Mesenteric fat pad (tissue), 1 donor: ENCODE measurements at regions not wholly inside any gene's neighbourhood (a gene's known extent, or its start where the extent isn't known, plus 50 kb on each side); places are given as distances from the start of the nearest gene placed in this dataset.
"Not testable (repeated sequence)": the region's sequence is repeated elsewhere in the genome, so short reads cannot be mapped to it uniquely, and the experiment has no call there.

Experiments
- DNase-seq: peaks from one replicate; pipeline ENCODE4 v3.0.0-alpha.2; 2020; ENCODE audit warnings: low spot score
- donor health status: DM: yes; HTN: yes; CAD: no.

DNA sequence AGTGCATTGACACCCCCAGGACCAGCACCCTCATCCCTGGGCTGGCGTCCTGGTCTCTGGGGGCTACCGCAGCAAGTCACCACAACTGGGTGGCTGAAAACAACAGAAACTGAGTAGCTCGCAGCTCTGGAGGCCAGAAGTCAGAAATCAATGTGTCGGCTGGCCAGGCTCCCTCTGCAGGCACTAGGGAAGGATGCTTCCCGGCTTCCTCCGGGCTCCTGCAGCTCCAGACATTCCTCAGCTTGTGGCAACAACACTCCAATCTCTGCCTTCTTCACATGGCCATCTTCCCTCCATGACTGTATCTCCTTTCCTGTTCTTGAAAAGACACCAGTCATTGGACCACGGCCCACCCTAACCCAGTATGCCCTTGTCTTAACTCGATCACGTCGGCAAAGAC, 224.2 kb downstream of the NPHP4 start:
- no peak for DNase-seq

DNA sequence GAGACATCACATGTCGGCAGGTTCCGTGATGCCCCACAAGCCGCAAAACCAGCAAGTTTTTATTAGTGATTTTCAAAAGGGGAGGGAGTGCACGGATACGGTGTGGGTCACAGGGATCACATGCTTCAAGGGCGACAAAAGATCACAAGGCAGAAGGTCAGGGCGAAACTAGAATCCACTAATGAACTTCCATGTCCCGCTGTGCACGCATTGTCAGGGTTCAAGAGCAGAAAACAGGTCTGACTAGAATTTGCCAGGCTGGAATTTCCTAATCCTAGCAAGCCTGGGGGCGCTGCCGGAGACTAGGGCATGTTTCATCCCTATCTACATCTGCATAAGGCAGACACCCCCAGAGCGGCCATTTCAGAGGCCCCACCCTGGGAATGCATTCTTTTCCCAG, 225.2 kb downstream of the NPHP4 start:
- not testable (repeated sequence) for DNase-seq

GRCh38 chr1:5765997-5766913, 226.0 kb downstream of the NPHP4 start:
- no peak for DNase-seq

- no peak for DNase-seq
These were observed 226.7 kb downstream of the NPHP4 start for GRCh38 chr1:5765483-5765882.

GRCh38 chr1:5764959-5765358, 227.3 kb downstream of the NPHP4 start:
- no peak for DNase-seq

DNA sequence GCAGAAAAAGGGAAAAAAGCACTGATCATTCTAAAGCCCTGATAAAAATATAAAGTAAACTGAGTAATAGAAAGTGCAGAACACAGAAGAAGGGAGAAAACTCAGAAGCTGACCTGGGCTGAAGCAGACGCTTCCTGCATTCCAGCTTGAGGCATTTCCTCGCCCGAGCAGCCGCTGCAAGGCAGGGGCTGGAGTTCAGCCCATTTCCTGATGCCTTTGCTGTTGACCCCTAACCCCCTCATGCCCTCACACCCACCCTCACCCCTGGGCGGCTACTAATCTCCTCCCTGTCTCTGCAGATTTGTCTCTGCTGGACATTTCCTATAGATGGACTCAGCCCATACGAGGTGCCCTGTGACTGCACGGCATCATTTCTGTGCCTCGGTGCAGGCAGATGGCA, 227.8 kb downstream of the NPHP4 start:
- DNase-seq, result no peak

DNA sequence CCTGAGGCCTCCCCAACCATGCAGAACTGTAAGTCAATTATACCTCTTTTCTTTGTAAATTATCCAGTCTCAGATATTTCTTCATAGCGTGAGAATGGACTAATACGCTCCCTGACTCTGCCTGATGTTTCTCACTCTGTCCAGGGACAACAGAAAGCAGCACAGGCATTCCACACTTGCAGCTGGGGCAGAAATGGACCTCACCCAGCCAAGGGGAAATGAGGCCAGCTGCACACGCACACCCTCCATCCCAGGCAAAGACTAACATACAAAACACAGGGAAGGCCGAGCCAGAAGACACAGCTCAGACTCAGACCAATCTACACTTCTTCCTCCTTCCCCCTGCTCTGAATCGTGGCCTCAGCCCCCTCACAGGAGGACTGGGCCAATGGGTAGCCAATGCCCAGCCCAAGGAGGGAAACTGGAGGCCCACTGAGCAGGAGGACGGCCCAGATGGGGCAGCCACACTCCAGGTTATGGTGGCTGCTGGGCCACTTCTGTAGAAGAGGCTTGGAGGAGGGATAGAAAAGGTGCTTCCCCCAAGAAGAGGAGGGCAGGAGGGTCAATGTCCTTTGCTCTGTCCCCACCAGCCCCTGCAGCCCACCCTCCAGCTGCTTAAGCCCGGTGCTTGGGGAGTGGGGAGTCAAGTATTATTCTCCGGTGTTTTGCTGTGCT, 228.4 kb downstream of the NPHP4 start:
- DNase-seq, result no peak

DNA sequence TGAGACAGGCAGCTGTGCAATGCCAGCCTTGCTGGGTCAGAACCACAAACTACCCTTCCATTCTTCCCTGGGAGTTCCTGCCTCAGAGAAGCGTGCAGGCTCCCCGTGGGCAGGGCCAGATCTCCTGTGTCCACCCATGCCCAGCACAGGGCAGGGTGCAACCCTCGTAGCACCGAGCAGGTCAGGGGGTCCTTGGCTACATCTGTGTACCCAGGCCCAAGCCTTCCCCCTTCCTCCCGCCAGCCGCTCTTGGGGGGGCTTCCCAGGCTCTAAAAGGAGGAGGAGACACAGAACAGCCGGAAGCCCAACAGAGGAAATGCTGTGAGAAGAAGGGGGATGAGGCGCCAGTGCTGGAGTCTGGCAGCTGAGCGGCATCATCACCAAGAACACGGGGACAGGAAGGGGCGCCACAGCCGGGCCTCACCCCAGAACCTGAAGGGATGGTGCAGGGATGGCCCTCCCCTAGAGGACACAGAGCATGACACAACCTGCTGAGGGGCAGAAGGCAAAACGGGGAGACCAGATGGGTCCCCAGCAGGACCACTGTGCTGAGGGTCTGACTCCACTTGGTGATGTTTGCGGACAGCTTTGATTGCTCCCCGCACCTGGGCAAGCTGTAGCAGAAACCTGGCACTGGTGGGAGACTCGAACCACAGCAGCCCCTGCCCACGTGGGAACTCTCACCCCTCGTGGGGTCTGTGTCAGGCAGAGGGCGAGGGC, 233.2 kb downstream of the NPHP4 start:
- peak; percentile 64 for DNase-seq

GRCh38 chr1:5758000-5758858, 234.0 kb downstream of the NPHP4 start:
- DNase-seq, result peak; percentile 78

- peak; percentile 64 for DNase-seq
These were observed 234.9 kb downstream of the NPHP4 start for GRCh38 chr1:5757187-5757805.

DNA sequence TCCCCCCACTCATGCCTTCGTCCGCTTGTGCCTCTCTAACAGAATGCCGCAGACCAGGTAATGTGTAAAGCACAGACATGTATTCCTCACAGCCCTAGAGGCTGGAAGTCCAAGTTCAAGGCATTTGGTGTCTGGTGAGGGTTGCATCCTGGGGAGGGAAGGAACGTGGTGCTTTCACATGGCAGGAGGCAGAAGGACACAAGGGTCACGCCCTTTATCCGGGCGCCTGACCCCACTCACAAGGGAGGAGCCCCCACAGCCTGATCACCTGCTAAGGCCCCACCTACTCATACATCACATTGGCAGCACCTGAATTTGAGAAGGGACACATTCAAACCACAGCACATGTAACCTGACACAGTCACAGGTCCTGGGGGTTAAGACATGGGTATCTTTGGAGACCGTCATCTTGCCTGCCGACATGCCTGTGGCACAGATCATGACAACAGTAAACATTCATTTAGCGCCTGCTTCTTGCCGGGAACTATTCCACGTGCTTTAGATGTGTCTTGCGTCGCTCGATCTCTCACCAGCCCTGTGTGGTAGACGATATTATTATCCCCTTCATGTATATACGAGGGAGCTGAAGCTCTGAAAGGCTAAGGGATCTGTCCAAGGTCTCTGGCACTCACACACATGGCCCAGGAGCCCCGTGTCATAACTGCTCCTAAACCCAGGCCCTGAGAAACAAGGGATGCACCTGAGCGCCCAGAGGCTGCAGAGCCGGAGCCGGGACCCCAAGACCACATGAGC, 235.6 kb downstream of the NPHP4 start:
- peak; percentile 68 for DNase-seq

GRCh38 chr1:5755552-5756125, 236.6 kb downstream of the NPHP4 start:
- DNase-seq, result peak; percentile 64

DNA sequence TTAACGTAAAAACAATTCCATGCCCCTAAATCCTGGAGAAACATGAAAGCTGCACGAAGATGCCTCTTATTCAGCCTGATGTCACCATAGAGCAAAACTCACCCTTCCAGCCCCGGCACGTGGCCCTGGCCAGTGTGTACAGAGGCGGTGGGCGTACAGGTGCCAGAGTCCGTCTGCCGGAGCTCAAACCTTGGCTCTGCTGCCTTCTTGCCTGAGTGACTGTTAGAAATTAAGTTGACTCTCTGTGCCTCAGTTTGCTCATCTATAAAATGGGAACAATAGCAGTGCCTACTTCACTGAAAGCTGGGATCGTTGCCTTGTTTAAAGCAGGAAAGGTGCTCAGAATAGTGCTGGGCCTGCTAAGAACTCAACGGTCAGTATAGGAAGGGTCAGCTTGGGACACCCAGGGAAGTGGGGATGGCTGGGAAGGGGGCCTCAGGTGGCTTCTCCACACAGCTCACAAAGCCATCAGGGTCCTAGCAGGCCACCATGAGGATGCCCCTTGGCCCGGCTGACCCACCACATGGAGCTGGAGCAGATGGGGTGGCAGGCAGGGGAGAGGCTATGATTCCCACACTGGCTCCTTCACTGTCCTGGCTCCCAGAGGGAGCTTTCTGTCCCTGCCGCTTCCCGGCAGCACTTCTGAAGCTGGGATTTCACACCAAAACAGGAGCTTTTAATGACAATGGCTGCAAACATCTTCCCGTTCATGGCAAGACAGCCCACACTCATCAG, 237.2 kb downstream of the NPHP4 start:
- peak; percentile 73 for DNase-seq

DNA sequence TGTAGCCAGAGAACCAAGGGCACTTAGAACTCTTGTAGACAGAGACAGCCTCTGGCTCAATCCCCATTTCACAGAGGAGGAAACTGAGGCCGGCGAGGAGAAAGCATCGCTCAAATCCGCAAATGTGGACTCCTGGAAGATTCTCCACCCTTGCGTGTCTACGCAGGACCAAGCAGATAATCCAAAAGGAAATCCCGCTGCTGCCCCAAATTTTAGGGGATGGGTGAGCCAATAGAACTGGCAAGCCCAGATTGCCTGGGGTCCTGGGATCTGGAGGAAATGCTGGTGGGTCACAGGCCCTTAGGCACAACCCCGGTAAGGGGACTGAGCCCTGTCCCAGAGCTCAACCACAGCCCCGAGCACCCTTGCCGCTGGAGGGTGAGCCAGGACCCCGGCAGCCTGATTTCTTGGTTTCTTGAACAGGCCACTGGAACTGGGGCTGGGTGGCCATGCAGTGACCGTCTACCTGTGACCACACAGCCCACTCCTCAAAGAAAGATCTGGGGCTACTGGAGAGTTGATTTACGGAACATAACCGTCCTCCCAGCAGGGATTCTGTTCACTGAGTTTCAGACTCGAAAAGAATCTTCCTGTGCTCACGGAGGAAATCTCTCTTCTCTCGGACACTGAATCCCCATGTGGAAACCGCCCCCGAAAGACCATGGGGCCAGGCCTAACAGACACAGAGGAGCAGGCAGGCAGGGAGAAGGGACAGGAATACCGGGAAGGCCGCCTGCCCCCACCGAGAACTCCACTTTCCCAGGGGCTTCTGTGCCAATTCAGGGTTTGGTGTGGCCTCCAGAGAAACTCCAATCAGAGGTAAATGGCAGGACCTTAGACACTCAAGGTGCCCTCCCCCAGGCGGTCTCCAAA, 238.4 kb downstream of the NPHP4 start:
- DNase-seq, result peak; percentile 86

DNA sequence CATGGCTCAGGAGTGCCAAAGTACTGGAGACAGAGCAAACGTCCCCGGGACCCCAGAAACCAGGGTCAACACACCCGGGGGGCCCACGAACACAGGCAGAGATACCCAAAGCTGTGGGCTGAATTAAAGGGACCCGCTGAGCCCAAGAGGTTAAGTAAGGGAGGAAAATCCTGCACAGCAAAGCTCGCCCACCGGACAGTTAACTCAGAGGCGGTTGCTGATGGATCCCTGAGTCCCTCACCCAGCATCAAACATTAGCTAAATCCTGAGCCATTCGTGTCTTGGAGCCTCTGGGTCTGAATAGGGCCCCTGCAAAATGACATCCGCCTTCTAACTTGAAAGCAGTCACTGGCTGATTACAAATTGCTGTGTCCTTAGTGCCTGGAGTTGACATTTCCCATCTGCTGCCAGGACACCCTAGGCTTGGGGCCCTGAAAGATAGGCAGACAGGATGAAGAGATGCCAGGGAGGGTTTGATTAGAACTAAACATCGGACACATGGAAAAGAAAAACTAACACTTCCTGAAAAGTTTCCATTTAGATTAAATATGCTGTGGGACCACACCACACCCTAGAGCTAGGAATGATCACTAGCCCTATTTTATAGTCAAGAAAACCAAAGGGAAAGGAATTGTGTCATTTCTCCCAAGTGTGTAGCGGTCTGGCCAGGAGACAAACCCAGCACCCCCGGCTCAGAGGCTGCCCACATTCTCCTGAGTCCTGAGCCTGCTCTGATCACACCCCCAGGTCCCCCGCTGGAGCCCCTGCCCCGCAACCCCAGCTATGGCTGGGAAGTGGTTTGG, 239.3 kb downstream of the NPHP4 start:
- peak; percentile 65 for DNase-seq

- peak; percentile 33 for DNase-seq
These were observed 240.1 kb downstream of the NPHP4 start for GRCh38 chr1:5751833-5752745.
